HFFc6 (cell line): ENCODE measurements at regions not wholly inside any gene's neighbourhood (a gene's known extent, or its start where the extent isn't known, plus 50 kb on each side); places are given as distances from the start of the nearest gene placed in this dataset.
A peak's percentile ranks its signal among the peaks of the same experiment; 100 is the strongest.
"Not testable (repeated sequence)": the region's sequence is repeated elsewhere in the genome, so short reads cannot be mapped to it uniquely, and the experiment has no call there.

Source experiments
- DNase-seq: peaks from one replicate; pipeline ENCODE4 v3.0.0-alpha.2; 2018
- H3K27ac Mint-ChIP-seq: 2 replicates; pipeline ENCODE4 v1.8.0; 2020; ENCODE audit warnings: mild to moderate bottlenecking, mixed read lengths
- H3K27me3 Mint-ChIP-seq: 2 replicates; pipeline ENCODE4 v1.8.0; 2021; ENCODE audit warnings: mild to moderate bottlenecking, moderate library complexity, mixed read lengths; ENCODE audit not compliant: insufficient read depth
- H3K36me3 Mint-ChIP-seq: 2 replicates; pipeline ENCODE4 v1.8.0; 2021; ENCODE audit warnings: low read depth, mixed read lengths
- H3K4me1 Mint-ChIP-seq: 2 replicates; pipeline ENCODE4 v1.8.0; 2020; ENCODE audit warnings: low read depth, mixed read lengths
- H3K4me3 Mint-ChIP-seq: 2 replicates; pipeline ENCODE4 v1.8.0; 2020; ENCODE audit warnings: mild to moderate bottlenecking, moderate library complexity, mixed read lengths
- H3K9me3 Mint-ChIP-seq: 2 replicates; pipeline ENCODE4 v1.8.0; 2020; ENCODE audit warnings: mild to moderate bottlenecking, mixed read lengths
- TF ChIP-seq, protein P1 (sequence below): fragments of 200-600 bp; sonication (generic); IDR thresholded peaks from 2 replicates; pipeline ENCODE4 v1.5.0; 2021; ENCODE audit warnings: antibody characterized with exemption, mild to moderate bottlenecking

DNA sequence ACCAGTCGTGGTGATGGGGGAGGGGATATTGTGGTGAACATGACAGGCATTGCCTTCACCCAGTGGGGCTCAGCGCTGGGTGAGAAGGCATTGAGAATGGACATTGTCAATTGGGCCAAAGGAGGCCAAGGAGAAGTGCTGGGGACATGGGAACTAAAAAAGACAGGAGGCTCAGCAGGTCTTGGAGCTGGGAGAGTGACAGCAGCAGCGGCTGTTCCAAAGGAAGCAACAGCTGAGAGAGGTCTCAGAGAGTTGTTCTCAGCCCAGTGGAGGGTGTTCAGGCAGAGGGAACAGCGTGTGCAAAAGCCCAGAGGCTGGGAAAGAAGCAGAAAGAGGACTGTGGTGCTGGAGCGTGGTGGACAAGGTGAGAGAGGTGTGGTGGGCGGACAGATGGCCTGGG lies 56.6 kb upstream of the ASNS start:
- H3K27me3 Mint-ChIP-seq, result peaks cover 22% of the 10 kb centered on the region
- not testable (repeated sequence) for H3K9me3 Mint-ChIP-seq, H3K27ac Mint-ChIP-seq, H3K4me1 Mint-ChIP-seq, H3K36me3 Mint-ChIP-seq, DNase-seq
- H3K4me3 Mint-ChIP-seq, result peak overlapping the region; percentile 54; the same call in 1 of the 2 replicates

DNA sequence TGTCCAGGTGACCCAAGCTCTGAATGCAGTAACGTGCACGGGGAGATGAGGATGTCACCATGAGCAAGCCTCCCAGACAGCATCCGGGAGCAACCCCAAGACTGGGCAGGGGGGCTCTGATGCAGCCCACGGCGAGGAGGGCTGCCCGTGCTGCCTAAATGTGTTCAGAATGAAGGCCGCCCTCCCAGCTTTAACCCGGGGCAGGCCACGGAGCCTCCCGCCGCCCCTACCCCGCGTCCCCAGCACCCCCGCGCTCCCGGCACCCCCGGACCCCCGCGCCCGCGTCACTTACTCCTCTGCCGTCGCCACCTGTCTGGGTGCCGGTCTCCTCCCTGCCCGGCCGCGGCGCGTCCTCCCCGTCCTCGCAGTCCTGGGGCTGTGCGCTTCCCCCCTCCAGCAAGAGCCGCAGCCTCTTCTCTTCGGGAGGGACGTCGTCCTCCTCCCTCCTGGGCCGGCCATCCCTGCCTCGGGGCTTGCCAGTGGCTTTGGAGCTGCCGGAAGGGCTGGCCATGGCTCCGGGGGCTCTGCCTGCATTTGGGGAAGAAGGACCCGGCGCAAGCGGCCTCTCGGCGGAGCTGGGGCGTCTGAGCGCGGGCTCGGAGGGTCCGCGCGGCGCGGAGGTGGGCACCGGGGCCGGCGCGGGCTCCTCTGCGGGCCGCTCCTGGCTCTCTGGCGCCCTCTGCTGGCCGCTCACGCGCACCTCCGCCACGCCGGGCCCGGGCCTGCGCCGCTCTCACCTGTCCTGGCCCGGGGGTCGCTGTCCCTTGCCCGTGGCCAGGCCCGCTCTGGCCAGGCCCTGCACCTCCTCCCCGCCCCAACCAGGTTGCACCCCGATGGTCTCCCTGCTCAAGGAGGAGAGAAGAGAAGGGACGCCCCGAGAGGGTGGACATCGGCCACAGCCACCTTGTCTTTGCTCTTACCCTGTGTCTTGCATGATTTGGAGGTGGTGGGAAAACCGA lies 55.9 kb upstream of the ASNS start:
- not testable (repeated sequence) for DNase-seq, H3K27ac Mint-ChIP-seq, H3K4me1 Mint-ChIP-seq, H3K9me3 Mint-ChIP-seq, H3K36me3 Mint-ChIP-seq
- Mint-ChIP-seq H3K4me3 (peak overlapping the region; percentile 54; the same call in 1 of the 2 replicates), H3K27me3 (peaks cover 20% of the 10 kb centered on the region)
- TF ChIP-seq, protein P1, sequence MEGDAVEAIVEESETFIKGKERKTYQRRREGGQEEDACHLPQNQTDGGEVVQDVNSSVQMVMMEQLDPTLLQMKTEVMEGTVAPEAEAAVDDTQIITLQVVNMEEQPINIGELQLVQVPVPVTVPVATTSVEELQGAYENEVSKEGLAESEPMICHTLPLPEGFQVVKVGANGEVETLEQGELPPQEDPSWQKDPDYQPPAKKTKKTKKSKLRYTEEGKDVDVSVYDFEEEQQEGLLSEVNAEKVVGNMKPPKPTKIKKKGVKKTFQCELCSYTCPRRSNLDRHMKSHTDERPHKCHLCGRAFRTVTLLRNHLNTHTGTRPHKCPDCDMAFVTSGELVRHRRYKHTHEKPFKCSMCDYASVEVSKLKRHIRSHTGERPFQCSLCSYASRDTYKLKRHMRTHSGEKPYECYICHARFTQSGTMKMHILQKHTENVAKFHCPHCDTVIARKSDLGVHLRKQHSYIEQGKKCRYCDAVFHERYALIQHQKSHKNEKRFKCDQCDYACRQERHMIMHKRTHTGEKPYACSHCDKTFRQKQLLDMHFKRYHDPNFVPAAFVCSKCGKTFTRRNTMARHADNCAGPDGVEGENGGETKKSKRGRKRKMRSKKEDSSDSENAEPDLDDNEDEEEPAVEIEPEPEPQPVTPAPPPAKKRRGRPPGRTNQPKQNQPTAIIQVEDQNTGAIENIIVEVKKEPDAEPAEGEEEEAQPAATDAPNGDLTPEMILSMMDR, result peak; percentile 89
